ENCODE measurements at regions not wholly inside any gene's neighbourhood (a gene's known extent, or its start where the extent isn't known, plus 50 kb on each side); places are given as distances from the start of the nearest gene placed in this dataset.

DNA sequence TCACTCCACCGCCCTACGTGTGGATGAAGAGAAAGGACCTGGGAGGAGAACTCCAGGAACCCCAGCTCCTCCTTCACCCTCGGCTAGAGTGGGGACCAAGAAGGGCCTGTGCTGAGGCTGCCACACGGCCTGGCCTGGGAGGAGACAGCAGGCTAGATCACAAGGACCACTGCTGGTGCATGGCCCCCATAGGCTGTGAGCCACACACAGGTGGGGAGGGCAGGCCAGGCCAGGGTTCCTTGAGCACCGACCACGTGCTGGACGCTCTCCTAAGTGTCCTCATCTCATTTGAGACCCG is 1392.4 kb downstream of the TBC1D22A start:
- no peak for TF ChIP-seq CTCF (conservative IDR thresholded peaks at IDR 0.05; ENCODE audit: low read length)
- TF ChIP-seq EZH2phosphoT487 (IDR thresholded peaks at IDR 0.05; ENCODE audit: borderline replicate concordance), result no peak
